NT2/D1 (cell line): ENCODE measurements at regions not wholly inside any gene's neighbourhood (a gene's known extent, or its start where the extent isn't known, plus 50 kb on each side); places are given as distances from the start of the nearest gene placed in this dataset.

Experiments
- YY1 ChIP-seq: IDR thresholded peaks from 2 replicates; pipeline ENCODE4 v1.6.1; 2011; ENCODE audit not compliant: insufficient read length, insufficient read depth
- ZNF274 ChIP-seq: IDR thresholded peaks from 2 replicates; pipeline ENCODE4 v1.6.1; 2011; ENCODE audit warnings: mild to moderate bottlenecking, low read depth, low read length

- TF ChIP-seq ZNF274 = no peak
- TF ChIP-seq YY1 = no peak
Measured at GRCh38 chr2:240320204-240320993, 115.1 kb upstream of the GPC1 start.
